ENCODE measurements at regions not wholly inside any gene's neighbourhood (a gene's known extent, or its start where the extent isn't known, plus 50 kb on each side); places are given as distances from the start of the nearest gene placed in this dataset.

DNA sequence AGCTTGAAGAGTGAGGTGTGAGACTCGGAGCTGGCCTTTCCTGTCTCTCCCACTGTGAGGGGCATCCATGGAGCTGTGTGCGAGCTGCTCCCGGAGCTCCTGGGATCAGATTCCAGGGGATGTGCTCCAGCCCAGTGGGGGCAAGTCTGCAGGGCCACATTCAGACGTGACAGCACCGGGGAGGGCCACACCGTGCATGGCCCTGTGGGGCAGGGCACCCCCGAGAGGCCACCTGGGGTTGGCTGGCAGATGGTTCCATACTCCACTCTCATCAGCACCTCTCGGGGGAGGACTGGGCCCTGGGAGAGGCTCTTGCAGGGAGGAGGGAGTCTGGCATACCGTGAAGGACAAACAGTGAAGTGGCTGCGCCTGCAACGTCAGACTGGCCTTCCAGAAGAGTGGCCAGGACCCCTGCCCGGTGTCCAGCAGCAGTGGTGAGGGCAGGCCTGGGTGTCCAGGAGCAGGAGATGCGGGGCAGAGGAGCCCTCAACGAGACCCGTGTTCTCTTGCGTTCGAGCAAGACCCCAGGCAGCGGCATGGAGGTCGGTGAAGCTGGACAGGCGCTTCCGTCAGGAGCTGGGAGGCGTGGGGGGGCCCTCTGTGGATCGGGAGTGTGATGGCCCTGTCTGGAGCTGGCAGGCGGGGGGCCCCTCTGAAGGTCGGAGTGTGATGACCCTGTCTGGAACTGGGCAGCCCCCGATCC is 84.3 kb downstream of the ASB1 start:
- TF ChIP-seq FOXS1 (CRISPR knock-in tag; IDR thresholded peaks at IDR 0.05) (no peak), MAFK (IDR thresholded peaks at IDR 0.05; ENCODE audit: partially characterized antibody) (no peak), SMC3 (IDR thresholded peaks at IDR 0.05) (no peak), ZSCAN20 (CRISPR knock-in tag; IDR thresholded peaks at IDR 0.05) (no peak), PHF8 (IDR thresholded peaks at IDR 0.05; ENCODE audit: borderline replicate concordance, low read depth) (no peak), HOXB5 (CRISPR knock-in tag; IDR thresholded peaks at IDR 0.05) (no peak), RFX5 (IDR thresholded peaks at IDR 0.05) (no peak), RNF2 (IDR thresholded peaks at IDR 0.05; ENCODE audit: borderline replicate concordance, low read depth) (no peak), SREBF2 (IDR thresholded peaks at IDR 0.05) (no peak), RARB (CRISPR knock-in tag; IDR thresholded peaks at IDR 0.05) (no peak), CBX8 (IDR thresholded peaks at IDR 0.05) (no peak), NFE2L2 (conservative IDR thresholded peaks at IDR 0.05; ENCODE audit: low read length) (no peak), POLR2AphosphoS2 (conservative IDR thresholded peaks at IDR 0.05; ENCODE audit: low read length) (no peak), HDAC2 (IDR thresholded peaks at IDR 0.05) (no peak), TFCP2L1 (CRISPR knock-in tag; IDR thresholded peaks at IDR 0.05) (no peak), ESRRA (IDR thresholded peaks at IDR 0.05; ENCODE audit: borderline replicate concordance, low read length) (no peak), BHLHE40 (IDR thresholded peaks at IDR 0.05; ENCODE audit: low read depth, low read length) (no peak)
- TF ChIP-seq, protein P1, sequence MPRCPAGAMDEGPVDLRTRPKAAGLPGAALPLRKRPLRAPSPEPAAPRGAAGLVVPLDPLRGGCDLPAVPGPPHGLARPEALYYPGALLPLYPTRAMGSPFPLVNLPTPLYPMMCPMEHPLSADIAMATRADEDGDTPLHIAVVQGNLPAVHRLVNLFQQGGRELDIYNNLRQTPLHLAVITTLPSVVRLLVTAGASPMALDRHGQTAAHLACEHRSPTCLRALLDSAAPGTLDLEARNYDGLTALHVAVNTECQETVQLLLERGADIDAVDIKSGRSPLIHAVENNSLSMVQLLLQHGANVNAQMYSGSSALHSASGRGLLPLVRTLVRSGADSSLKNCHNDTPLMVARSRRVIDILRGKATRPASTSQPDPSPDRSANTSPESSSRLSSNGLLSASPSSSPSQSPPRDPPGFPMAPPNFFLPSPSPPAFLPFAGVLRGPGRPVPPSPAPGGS (IDR thresholded peaks at IDR 0.05): no peak
- TF ChIP-seq, protein P2, sequence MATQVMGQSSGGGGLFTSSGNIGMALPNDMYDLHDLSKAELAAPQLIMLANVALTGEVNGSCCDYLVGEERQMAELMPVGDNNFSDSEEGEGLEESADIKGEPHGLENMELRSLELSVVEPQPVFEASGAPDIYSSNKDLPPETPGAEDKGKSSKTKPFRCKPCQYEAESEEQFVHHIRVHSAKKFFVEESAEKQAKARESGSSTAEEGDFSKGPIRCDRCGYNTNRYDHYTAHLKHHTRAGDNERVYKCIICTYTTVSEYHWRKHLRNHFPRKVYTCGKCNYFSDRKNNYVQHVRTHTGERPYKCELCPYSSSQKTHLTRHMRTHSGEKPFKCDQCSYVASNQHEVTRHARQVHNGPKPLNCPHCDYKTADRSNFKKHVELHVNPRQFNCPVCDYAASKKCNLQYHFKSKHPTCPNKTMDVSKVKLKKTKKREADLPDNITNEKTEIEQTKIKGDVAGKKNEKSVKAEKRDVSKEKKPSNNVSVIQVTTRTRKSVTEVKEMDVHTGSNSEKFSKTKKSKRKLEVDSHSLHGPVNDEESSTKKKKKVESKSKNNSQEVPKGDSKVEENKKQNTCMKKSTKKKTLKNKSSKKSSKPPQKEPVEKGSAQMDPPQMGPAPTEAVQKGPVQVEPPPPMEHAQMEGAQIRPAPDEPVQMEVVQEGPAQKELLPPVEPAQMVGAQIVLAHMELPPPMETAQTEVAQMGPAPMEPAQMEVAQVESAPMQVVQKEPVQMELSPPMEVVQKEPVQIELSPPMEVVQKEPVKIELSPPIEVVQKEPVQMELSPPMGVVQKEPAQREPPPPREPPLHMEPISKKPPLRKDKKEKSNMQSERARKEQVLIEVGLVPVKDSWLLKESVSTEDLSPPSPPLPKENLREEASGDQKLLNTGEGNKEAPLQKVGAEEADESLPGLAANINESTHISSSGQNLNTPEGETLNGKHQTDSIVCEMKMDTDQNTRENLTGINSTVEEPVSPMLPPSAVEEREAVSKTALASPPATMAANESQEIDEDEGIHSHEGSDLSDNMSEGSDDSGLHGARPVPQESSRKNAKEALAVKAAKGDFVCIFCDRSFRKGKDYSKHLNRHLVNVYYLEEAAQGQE (IDR thresholded peaks at IDR 0.05): no peak
- CTCF ChIA-PET: interaction anchor here (0.7 to 2.2 kb wide), 2 partner anchors 18 to 274 kb away, joined by 3 to 5 read pairs; no protein-coding TSS in a partner anchor
- Histone ChIP-seq H3K27ac (peak overlapping the region in 1 of 2 experiments; percentile 14; a peak in 1 of 6 replicates), H3K4me1 (peaks cover 16% of the 10 kb centered on the region), H3K9me3 (peaks cover 8% of the 10 kb centered on the region), H3K4me3 (no peak overlapping the region), H3K4me2 (no peak overlapping the region)
- POLR2A ChIA-PET: no interaction called here
- FAIRE-seq (no peak), ATAC-seq (no peak), DNase-seq (ENCODE audit: low read depth in 1 of 2, low spot score in 1 of 2) (no peak)
- WGBS (ENCODE audit: missing lambda C conversion rate): 70% methylated on average over 13 of the region's 26 CpGs

DNA sequence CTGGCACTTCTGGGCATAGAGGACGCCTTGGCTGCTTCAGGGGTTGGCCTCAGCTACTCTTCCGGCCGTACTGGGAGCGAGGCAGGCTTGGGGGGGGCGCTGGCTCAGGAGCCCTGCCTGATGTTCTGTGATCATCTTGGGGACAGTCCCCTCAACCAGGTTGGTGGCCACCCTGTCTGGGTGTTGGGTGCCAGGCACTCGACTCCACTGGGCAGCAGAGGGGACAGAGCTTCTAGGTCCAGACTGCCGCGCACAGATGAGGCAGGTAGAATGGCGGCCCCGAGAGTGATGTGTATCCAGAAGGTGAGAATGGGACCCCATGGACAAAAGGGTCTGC is 84.9 kb downstream of the ASB1 start:
- peaks cover 14% of the 10 kb centered on the region for H3K9me3 ChIP-seq
- WGBS (ENCODE audit: missing lambda C conversion rate): 89% methylated on average over 5 of the region's 10 CpGs
- H3K27ac ChIP-seq: peak overlapping the region in 1 of 2 experiments; percentile 14; a peak in 1 of 6 replicates
- no peak overlapping the region for H3K4me2 ChIP-seq
- FAIRE-seq: no peak
- ChIA-PET POLR2A (no interaction called here), CTCF (interaction anchor here (0.7 to 2.2 kb wide), 3 partner anchors 17 to 274 kb away, joined by 3 to 5 read pairs (median 4); no protein-coding TSS in a partner anchor)
- no peak for TF ChIP-seq EP300 (IDR thresholded peaks at IDR 0.05)
- TF ChIP-seq SREBF2 (IDR thresholded peaks at IDR 0.05): no peak
- no peak for TF ChIP-seq HOXB13 (CRISPR knock-in tag; IDR thresholded peaks at IDR 0.05; ENCODE audit: low read depth)
- TF ChIP-seq POLR2A (IDR thresholded peaks at IDR 0.05; ENCODE audit: low read length): no peak
- no peak for TF ChIP-seq FOSL2 (IDR thresholded peaks at IDR 0.05)
- TF ChIP-seq FOSL2 (CRISPR knock-in tag; IDR thresholded peaks at IDR 0.05): no peak
- TF ChIP-seq EHF (CRISPR knock-in tag; IDR thresholded peaks at IDR 0.05): no peak
- no peak for TF ChIP-seq NR3C1 (IDR thresholded peaks at IDR 0.05)
- TF ChIP-seq RFX5 (IDR thresholded peaks at IDR 0.05): no peak
- TF ChIP-seq, protein P3, sequence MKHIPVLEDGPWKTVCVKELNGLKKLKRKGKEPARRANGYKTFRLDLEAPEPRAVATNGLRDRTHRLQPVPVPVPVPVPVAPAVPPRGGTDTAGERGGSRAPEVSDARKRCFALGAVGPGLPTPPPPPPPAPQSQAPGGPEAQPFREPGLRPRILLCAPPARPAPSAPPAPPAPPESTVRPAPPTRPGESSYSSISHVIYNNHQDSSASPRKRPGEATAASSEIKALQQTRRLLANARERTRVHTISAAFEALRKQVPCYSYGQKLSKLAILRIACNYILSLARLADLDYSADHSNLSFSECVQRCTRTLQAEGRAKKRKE (CRISPR knock-in tag; IDR thresholded peaks at IDR 0.05; ENCODE audit: low read depth): no peak
- no peak for TF ChIP-seq HOXB5 (CRISPR knock-in tag; IDR thresholded peaks at IDR 0.05)
- no peak overlapping the region for H3K4me3 ChIP-seq
- ATAC-seq: no peak
- DNase-seq (ENCODE audit: low read depth in 1 of 2, low spot score in 1 of 2): no peak
- peaks cover 16% of the 10 kb centered on the region for H3K4me1 ChIP-seq

Measured in A549 (cell line).